ENCODE measurements at regions not wholly inside any gene's neighbourhood (a gene's known extent, or its start where the extent isn't known, plus 50 kb on each side); places are given as distances from the start of the nearest gene placed in this dataset.

DNA sequence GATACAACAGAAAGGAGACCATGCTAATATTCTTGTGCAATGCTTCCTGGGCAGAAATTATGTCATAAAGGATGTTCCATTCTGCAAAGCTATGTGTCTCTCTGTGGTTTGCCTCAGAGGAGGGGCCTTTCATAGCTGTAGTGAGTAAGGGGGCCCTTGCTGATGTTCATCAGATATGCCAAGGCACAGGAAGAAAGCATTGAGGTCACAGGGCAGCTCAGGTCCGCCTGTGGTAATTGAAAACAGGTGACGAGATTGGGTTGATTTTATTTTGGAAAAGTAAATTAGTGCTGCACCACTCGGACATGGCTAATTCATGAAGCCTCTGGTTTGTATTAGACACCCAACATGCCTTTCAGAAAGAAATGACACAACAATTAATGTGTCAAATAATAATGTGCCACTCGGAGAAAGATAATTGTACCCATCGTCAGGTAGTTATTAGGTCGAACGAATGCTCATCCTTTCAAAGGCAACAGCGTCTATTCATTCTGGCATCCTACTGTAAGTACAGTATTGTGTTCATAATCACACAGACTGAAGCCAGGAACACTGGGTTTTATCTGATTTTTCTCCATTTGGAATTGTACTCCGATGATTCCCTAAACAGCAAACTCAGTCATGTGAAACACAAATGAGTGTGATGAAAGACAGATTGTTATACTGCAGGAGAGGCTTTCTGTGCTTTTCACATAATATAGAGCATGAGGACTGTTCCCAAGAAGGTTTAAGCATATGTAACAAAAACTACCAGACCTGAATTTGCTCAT, 421.6 kb upstream of the KLF12 start:
- H3K27ac Mint-ChIP-seq: no peak overlapping the region
- Histone ChIP-seq H3K4me2 (replicated peaks; ENCODE audit: extremely low read depth, low read length, poor library complexity, severe bottlenecking) (no peak overlapping the region), H3K27me3 (ENCODE audit: control insufficient read depth in 2 of 2, insufficient read depth in 2 of 2, low read length in 2 of 2) (no peaks in the 10 kb centered on the region), H3K9me3 (replicated peaks in 1 of 2; ENCODE audit: control insufficient read depth in 1 of 2, insufficient read depth in 1 of 2, low read length in 2 of 2) (no peaks in the 10 kb centered on the region), H3K4me1 (ENCODE audit: control insufficient read depth in 1 of 2, insufficient read depth in 2 of 2, low read length in 2 of 2) (no peaks in the 10 kb centered on the region), H4K20me1 (ENCODE audit: insufficient read depth, low read length) (no peaks in the 10 kb centered on the region), H3K4me3 (replicated peaks in 1 of 3; ENCODE audit: low read depth in 2 of 3, low read length in 3 of 3) (no peak overlapping the region), H2AFZ (ENCODE audit: insufficient read depth, low read depth, low read length, poor library complexity, severe bottlenecking) (no peak overlapping the region), H3K9ac (ENCODE audit: insufficient read depth, low read length, poor library complexity, severe bottlenecking) (no peak overlapping the region), H3K36me3 (replicated peaks in 1 of 2; ENCODE audit: control insufficient read depth in 1 of 2, insufficient read depth in 2 of 2, low read length in 2 of 2) (no peaks in the 10 kb centered on the region), H3K79me2 (ENCODE audit: insufficient read depth, low read length) (no peaks in the 10 kb centered on the region), H3K27ac (ENCODE audit: low read depth in 1 of 2, low read length in 2 of 2) (no peak overlapping the region)
- peaks cover 3 to 17% (median 4%) of the 10 kb centered on the region in 7 donors for H3K9me3 Mint-ChIP-seq
- H3K4me1 Mint-ChIP-seq: no peaks in the 10 kb centered on the region
- WGBS (ENCODE audit: insufficient coverage): 93% methylated on average over 3 of the region's 9 CpGs
- H3K36me3 Mint-ChIP-seq: no peaks in the 10 kb centered on the region
- H3K4me3 Mint-ChIP-seq: no peak overlapping the region
- intact Hi-C loops (cut with micrococcal nuclease): no loop called here
- no peak for DNase-seq
- no peaks in the 10 kb centered on the region for H3K27me3 Mint-ChIP-seq (ENCODE audit: low read depth in 3 of 3)
- TF ChIP-seq, protein P1, sequence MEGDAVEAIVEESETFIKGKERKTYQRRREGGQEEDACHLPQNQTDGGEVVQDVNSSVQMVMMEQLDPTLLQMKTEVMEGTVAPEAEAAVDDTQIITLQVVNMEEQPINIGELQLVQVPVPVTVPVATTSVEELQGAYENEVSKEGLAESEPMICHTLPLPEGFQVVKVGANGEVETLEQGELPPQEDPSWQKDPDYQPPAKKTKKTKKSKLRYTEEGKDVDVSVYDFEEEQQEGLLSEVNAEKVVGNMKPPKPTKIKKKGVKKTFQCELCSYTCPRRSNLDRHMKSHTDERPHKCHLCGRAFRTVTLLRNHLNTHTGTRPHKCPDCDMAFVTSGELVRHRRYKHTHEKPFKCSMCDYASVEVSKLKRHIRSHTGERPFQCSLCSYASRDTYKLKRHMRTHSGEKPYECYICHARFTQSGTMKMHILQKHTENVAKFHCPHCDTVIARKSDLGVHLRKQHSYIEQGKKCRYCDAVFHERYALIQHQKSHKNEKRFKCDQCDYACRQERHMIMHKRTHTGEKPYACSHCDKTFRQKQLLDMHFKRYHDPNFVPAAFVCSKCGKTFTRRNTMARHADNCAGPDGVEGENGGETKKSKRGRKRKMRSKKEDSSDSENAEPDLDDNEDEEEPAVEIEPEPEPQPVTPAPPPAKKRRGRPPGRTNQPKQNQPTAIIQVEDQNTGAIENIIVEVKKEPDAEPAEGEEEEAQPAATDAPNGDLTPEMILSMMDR (IDR thresholded peaks at IDR 0.05): no peak

DNA sequence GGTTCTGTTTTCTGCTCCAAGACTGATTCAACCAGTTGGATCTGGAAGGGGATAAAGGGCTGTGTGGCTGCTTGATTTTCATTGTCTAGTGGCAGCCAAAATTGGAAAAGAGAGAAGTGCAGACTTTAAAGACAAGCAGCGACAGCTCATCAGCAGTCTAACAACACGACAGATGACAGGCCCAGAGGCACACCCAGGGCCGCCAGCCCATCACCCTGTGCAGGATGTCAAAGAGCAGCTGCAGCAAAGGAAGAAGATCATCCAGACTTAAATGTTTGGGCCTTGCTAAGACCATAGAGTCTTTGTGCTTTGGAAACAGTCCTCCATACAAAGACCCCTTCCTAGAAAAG, 421.0 kb upstream of the KLF12 start:
- intact Hi-C loops (cut with micrococcal nuclease): no loop called here
- Histone ChIP-seq H4K20me1 (ENCODE audit: insufficient read depth, low read length) (no peaks in the 10 kb centered on the region), H3K4me1 (ENCODE audit: control insufficient read depth in 1 of 2, insufficient read depth in 2 of 2, low read length in 2 of 2) (no peaks in the 10 kb centered on the region), H3K27me3 (ENCODE audit: control insufficient read depth in 2 of 2, insufficient read depth in 2 of 2, low read length in 2 of 2) (no peaks in the 10 kb centered on the region), H3K4me3 (replicated peaks in 1 of 3; ENCODE audit: low read depth in 2 of 3, low read length in 3 of 3) (no peak overlapping the region), H3K4me2 (replicated peaks; ENCODE audit: extremely low read depth, low read length, poor library complexity, severe bottlenecking) (no peak overlapping the region), H3K36me3 (replicated peaks in 1 of 2; ENCODE audit: control insufficient read depth in 1 of 2, insufficient read depth in 2 of 2, low read length in 2 of 2) (no peaks in the 10 kb centered on the region), H3K9ac (ENCODE audit: insufficient read depth, low read length, poor library complexity, severe bottlenecking) (no peak overlapping the region), H2AFZ (ENCODE audit: insufficient read depth, low read depth, low read length, poor library complexity, severe bottlenecking) (no peak overlapping the region), H3K79me2 (ENCODE audit: insufficient read depth, low read length) (no peaks in the 10 kb centered on the region), H3K9me3 (replicated peaks in 1 of 2; ENCODE audit: control insufficient read depth in 1 of 2, insufficient read depth in 1 of 2, low read length in 2 of 2) (no peaks in the 10 kb centered on the region), H3K27ac (ENCODE audit: low read depth in 1 of 2, low read length in 2 of 2) (no peak overlapping the region)
- WGBS (ENCODE audit: insufficient coverage): 75% methylated on average over 3 of the region's 3 CpGs
- Mint-ChIP-seq H3K9me3 (peaks cover 3 to 17% (median 4%) of the 10 kb centered on the region in 7 donors), H3K4me3 (no peak overlapping the region), H3K36me3 (no peaks in the 10 kb centered on the region), H3K27ac (no peak overlapping the region), H3K27me3 (ENCODE audit: low read depth in 3 of 3) (no peaks in the 10 kb centered on the region), H3K4me1 (no peaks in the 10 kb centered on the region)
- TF ChIP-seq, protein P1 (IDR thresholded peaks at IDR 0.05): no peak
- no peak for DNase-seq

All from CD14-positive monocyte (primary cell).